ENCODE measurements at regions not wholly inside any gene's neighbourhood (a gene's known extent, or its start where the extent isn't known, plus 50 kb on each side); places are given as distances from the start of the nearest gene placed in this dataset.

DNA sequence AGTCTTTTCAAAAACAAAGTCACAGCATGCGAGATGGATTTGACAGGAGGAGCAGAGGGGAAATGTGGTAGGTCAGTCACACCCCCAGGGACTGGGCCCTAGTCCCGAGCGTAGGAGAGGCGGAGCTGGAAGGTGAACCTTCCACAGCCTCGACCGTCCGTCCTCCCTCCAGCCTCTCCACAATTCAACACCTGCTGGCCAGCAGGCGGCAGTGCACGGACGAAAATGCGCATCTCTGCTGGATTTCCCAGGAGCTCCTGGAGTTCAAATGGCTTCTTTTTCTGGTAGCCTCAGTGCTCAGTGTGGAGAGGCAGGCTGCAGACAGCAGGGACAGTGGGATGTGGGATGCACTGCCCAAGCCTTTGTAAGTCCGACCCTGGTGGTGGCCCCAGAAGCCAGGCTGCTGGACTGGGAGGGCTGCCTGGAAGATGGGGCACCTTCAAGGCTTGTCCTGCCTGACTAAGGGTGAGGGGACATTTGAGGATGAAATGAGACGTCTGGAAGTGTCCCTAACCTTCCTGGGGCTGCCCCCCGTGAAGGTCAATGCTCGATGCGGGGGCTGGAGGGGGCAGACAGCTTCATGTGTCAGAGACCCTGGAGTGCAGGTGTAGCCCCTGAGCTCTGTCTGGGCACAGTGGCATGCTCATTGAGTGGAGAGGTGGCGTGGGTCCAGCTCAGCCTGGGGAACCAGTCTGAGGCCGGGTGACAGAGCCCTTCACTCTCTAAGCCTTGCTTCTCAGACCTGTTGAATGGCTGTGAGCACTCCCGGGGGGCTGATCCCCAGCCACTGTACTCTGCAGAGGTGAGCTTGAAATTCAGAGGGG lies 189.5 kb downstream of the TFCP2L1 start:
- DNase-seq (ENCODE audit: low spot score), result peak; percentile 66

DNA sequence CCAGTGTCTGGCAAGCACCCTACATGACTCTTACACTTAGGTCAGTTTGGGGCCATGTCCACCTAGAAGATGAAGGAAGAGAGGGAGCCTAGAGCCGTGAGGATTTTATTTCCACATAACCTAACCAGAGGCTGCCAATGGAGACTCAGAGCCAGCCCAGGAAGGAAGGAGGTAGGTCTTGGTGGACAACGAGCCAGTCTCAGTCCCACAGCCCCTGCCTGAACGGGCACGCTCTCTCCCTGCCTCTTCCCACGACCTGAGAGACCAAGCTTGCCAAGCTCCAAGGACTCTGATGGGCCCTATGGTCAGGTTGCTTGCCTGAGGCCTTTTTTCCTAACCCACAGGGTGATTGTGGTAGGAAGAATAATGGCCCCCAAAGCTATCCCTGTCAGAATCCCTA lies 188.4 kb downstream of the TFCP2L1 start:
- no peak for DNase-seq (ENCODE audit: low spot score)

DNA sequence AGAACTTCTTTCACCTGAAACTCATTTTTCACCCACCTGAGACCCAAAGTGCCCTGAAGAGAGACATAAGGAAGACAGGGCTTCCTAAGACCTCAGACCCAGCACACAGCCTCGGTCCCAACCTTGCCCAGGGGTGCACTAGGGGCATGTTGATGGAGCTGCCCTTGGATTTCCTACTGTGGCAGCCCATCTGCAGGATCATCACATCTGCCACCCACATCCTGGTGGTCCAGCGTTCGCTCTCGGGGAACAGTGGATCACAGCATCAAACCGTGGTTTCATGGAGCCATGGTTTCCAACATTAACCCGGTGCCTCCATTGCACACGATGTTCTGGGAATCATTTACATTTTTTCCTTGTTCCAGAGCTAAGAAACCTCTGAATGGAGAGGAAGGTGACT lies 186.4 kb downstream of the TFCP2L1 start:
- no peak for DNase-seq (ENCODE audit: low spot score)

DNA sequence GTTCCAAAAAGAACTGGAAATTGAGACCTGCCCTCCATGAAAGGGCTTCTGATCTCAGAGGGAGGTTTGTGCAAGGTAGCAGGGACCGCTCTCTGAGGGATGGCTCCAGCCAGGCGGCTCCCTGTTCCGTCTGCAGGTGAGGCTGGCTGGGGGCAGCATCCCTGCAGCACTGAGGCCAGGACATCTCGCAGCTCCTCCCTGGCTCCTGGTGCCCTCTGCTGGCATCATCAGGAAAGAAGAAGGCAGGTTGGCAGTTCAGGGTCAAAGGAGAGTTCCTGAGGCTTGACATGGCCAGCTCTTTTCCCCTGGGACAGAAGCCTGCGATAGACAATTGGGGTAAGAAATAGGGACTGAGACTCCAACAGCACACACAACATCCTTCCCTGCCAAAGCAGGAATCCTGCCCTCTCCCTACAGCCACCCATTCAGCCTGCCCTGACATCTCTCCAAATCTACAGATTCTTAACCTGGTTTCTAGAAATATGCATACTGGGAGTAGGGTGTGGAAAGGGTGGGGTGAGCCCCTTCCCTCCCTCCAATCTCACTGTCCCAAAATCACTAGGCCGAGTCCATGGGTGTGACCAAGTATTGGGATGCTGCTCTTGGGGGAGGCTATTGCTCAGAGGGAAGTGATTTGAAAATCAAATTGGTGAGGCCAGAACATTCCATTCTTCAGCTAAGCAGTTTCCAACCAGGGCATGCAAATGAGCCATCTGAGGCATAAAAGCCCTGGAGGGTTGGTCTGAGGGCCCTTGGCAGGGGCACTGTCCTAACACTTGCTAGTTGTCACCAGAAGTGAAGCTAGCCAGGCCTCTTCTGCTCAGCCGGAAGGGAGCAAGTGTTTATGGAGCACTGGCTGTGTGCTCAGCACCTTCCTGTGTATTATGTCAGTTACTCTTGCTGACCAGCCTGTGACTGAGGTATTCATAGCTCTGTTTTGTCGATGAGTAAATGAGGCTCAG lies 185.4 kb downstream of the TFCP2L1 start:
- no peak for DNase-seq (ENCODE audit: low spot score)

DNA sequence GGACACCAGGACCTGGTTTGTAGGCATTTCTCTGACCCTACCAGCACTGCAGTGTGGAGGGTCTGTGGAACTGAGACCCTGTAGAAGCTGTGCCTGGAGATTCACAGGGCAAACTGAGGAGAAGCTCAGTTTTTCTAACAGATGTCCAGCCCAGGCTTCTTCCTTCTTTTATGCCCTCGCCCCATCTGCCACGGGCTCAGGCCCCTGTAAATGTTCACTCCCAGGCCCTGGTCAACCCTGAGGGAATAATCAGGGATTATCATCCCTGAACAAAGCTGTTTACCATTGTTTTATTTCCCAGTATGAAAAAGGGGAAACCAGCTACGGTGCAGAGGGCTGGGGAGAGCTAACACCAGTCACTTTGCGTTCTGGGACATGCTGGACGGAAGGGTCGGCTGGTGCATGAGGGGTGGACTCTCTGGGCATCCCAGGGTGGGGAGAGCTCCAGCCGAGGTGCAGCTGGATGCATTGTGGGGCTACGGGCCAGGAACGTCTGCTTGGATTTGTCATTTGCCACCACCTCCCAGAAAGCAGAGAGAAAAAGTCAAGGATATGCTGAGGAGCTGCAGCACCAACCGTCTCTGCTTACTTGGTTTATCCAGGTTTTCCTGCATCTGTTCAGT lies 183.8 kb downstream of the TFCP2L1 start:
- DNase-seq (ENCODE audit: low spot score), result no peak

DNA sequence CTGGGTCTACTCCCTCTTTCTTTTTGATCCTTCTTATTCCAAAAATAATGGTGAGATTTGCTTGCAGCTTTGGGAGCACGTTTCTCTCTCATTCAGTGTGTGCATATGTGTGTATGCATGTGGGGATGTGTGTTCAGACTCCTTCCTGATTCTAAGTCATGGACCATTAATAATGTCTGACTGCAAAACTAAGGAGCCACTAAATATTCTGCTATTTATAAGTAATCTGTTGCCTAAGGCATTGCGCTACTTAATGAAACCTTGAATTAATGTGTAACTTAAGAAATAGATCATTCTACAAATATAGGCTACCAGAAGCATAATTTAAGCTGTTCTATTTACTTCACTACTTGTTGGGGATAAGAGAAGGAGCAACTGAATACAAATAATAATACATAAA lies 182.1 kb downstream of the TFCP2L1 start:
- no peak for DNase-seq (ENCODE audit: low spot score)

DNA sequence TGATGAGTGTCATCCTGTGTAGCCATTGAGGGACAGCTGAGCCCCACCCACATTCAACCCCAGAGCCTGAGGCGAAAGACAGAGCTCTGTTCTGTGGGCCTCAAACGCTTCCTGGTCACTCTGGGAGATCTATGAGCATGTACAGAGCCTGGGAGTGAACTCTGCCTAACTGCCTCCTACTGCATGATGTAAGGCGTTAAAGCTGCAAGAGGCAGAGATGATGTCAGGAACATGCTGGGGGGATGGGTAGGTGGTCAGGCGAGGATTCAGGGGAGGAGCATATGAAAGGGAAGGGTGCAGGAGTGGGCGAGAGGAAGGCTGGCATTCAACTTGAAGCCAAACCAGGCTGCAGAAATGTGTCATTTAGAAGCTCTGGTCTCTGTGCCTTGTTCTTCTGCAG lies 181.0 kb downstream of the TFCP2L1 start:
- DNase-seq (ENCODE audit: low spot score), result no peak

DNA sequence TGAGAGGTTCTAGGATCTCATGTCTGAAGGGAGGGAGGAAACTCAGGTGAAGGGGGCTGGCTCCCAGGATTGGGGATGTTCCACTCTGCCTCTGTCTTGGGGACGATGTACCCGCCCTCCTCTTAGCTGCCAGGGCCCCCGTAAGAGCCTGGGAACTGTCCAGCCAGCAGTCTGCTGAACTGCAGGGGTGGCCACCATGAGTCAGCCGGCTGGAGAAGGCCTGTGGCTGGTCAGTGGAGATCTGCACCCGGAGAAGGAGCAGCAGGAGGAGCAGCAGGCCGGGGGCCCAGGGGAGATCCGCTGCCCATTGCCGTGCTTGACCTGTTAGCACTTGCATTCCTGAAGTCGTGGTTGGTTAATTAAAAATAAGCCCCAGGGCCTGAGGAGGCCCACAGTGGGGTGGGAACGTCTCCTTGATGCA lies 180.3 kb downstream of the TFCP2L1 start:
- no peak for DNase-seq (ENCODE audit: low spot score)

DNA sequence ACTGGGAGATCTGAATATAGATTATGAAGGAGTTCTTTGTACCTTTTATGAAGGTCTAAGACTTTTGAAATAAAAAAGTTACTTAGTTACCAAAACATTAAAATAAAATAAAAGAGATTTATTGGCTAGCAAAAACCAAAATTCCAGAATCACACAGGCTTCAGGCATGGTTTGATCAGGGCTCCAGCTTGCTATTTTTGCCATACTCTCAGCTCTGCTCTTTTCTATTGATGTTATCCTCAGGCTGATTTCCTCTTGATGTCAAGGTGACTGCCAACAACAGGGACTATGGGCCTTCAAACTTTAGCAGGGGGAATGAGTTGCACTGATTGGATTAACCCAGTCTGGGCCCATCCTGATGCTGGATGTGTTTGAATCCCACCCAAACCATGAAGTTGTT lies 174.1 kb downstream of the TFCP2L1 start:
- no peak for DNase-seq (ENCODE audit: low spot score)

DNA sequence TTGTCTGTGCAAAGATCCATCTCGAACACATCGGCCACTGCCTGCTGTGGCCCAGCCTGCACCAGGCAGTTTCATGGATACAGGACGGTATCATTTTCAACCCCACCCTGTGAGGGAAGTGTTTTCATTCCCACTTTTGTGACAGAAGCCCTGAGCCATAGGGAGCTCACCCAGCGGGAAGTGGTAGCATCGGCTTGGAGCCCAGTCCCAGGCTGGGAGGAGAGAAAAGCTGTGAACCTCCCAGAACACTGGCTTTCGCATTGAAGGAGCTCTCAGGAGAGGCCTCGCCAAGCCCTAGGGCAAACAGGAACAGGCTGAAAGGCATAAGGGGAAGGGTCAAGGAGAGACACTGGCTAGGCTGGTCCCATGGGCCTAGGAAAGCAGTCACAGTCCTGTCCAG lies 166.1 kb downstream of the TFCP2L1 start:
- no peak for DNase-seq (ENCODE audit: low spot score)

DNA sequence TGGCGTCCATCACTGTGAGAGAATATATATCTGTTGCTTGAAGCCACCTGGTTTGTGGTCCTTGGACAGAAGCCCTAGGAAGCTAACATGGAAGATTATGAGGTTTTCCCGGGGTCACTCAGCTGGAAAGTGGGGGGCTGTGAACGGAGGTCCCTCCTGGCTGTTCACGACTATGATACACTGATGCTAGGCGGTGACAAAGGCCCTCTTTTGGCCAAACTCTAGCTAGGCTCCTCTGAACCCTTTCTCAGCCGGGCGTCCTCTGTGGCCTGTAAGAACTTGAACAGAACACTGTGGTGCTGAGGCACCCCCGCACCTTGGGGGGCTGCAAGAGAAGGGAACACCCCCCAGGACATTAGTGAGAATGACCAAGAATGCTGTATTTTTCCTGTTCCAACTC lies 164.6 kb downstream of the TFCP2L1 start:
- no peak for DNase-seq (ENCODE audit: low spot score)

DNA sequence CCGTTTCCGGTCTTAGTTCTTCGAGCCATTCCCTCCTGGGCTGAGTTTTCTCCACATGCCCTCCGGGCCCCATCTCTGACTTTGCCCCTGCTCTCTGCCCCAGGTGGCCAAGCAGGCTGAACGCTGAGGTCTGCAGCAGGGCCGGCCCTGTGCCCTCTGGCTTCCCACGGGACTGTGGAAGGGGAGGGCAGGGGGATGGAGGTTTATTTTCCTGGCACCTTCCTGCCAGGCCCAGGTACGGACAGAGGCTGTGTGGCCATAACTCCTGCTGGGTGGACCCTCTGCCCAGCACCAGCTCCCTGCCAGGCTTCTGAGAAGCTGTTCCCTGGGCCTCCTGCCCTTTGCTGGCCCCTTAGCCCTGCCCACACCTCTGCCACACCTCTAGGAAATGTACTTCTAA lies 164.0 kb downstream of the TFCP2L1 start:
- no peak for DNase-seq (ENCODE audit: low spot score)

DNA sequence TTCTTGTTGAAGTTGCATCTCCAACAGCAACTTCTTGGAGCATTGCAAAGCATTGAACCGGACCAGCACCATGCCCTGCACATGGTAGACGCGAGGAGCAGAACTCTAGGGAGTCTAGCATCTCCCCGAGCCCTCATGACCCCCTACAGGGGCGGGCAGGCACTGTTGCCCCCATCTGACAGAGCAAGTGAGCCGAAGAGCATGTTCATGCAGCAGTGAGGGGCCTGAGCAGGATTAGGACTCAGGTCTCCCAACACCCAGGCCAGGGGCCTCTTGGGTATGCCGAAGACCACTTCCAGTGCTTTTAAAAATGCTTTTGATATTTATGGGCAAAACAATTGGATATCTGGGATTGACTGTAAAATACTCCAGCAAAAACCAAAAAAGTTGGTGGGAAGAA lies 163.3 kb downstream of the TFCP2L1 start:
- DNase-seq (ENCODE audit: low spot score), result no peak

DNA sequence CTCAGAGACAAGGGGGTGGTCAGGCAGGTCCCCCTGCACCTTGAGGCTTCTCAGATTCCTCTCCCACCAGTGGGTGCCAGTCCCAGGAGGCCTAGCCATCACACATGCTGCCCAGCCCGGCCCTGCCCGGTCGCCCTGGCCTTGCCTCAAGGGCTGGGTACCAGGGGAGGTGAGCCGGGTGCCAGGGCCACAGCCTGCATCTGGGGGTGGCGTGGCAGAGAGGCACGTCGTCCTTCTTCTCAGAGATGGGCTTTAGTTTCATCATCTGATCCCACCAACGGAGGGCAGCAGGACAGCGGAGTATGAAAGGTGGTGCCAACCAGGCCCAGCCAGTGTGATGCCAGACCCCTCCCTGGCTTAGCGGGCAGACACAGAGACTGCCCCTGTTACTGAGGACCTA lies 161.7 kb downstream of the TFCP2L1 start:
- DNase-seq (ENCODE audit: low spot score), result no peak

DNA sequence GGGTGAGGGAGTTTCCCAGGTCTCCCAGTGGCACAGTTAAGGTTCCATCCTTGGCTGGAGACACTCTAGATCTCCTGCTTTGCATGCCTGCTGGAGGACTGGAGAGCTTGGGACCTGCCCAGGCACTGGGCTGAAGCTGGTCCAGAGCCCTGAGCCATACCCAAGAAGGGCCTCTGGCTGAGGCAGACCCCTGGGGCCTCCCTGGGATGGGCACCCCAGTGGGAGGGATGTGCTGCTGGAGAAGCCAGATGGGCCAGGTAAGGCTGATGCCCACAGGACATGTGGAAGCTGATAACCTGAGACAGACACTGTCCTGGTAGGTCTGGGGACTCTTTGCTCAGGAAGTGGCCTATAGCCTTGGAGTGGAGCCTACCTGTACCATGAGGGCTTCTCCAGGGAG lies 160.7 kb downstream of the TFCP2L1 start:
- DNase-seq (ENCODE audit: low spot score), result no peak

DNA sequence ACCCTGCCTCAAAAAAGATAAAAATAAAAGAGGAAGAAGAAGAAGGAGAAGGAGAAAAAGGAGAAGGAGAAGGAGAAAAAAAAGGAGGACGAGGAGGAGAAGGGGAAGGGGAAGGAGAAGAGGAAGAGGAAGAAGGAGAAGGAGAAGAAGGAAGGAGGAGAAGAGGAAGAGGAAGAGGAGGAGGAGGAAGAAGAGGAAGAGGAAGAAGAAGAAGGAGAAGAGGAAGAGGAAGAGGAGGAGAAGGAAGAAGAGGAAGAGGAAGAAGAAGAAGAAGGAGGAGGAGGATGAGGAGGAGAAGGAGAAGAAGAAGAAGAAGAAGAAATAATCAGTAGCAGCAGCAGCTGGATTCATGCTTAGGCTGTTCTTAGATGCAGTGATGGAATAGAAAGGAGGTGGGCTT lies 159.7 kb downstream of the TFCP2L1 start:
- DNase-seq (ENCODE audit: low spot score), result no peak

DNA sequence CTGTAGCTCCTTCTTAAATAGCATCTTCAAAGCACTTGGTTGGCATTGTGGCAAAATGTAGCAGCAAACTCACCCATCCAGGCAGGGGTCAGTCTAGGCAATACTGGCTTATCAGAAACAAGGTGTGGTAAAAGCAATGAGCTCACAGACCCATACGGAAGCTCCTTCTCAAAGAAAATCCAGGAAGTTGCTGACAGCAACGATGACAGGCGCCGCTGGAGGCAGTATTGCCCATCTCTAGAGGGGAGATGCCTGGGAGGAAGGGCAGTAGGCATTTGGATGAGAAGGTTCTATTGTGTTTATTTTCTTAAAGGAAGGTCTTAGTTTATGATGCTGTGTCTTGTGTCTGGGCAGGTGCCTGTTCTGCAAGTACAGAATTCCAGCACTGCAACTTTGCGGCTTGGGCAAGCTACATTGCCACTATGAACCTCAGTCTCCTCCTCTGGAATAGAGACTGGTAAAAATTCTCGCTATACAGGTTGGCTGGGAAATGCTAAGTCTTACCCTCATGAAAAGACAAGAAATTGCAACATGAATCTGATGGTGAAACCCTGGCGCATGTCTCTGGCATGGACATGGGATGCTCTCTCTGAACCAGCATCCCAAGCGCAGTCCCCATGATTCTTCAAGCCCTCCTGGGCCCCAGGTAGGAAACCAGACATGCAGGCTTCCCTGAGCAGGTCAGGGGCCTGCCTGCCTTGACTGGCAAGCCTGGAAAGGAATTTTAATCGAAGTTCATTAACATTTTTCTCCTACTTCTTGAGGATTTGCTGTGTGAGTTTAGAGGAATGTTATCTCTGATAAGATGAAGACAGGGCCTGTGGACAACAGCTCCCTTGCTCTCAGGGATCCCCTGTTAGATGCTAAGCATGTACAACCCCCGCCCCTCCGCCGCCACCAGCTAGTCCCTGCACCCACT lies 156.0 kb downstream of the TFCP2L1 start:
- peak; percentile 45 for DNase-seq (ENCODE audit: low spot score)

DNA sequence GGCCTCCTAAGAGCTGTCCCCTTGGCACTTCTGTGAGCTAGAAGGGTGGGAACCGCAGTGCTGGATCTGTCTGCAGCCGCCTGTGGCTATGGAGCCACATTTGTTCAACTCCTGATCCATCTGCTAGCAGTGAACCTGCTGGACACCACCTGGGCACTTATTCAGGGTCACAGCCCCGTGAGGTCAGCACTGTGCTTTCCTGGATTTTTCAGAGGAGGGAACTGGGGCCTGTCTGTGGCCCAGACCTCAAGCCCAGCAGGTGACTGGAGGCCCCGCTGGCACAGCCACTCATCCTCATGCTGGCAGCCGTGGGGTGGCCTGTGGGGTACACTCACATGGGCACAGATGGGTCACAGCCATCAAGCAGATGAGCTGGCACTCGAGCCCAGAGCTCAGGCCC lies 155.3 kb downstream of the TFCP2L1 start:
- DNase-seq (ENCODE audit: low spot score), result no peak

DNA sequence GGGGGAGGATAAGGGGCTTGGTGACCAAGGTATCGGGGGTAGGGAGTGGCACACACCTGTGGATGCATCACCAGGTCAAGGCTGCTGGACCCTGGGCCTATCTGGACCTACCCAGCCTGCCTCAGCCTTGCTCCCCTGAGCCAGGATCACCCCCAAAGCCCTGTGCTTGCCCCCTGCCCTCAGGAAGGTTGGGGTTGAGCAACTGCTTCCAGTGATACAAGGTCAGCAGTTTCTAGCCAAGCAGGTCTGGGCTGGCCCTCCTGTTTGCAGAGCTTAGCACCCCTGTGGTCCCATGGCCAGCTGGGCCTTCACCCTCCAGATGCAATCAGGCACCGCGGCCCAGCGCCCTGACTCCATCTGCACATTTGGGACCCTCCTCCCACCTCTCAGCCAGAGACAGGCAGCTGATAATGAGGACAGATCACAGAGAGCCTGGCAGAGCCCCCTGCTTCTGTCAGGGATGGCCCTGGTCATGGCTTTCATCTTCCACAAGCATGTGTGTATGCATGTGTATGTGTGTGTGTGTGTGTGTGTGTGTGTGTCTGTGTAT lies 154.6 kb downstream of the TFCP2L1 start:
- no peak for DNase-seq (ENCODE audit: low spot score)

DNA sequence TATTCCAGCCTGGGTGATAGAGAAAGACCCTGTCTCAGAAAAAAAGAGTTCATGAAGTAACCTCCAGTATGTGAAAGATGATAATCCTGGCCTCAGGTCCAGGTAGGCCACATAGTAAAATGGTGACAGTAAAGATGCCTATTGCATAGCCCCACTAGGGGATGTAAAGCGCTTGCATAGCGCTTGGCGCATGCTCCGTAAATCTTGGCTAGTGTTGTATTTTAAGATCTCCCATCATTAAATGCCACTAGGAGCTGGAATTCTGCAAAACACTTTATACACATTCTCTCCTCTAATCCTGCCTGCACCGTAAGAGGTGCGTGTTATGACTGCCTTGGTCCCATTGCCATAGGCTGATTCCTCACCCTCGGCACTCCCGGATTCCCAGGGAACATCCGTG lies 153.6 kb downstream of the TFCP2L1 start:
- no peak for DNase-seq (ENCODE audit: low spot score)

All from umbilical cord (tissue), 1 donor.